ENCODE measurements at regions not wholly inside any gene's neighbourhood (a gene's known extent, or its start where the extent isn't known, plus 50 kb on each side); places are given as distances from the start of the nearest gene placed in this dataset.

GRCh38 chr7:130897515-130898419, 163.8 kb upstream of the KLF14 start:
- no peak for DNase-seq

- DNase-seq = no peak
These were observed 165.1 kb upstream of the KLF14 start for GRCh38 chr7:130899071-130899560.

- DNase-seq = no peak
These were observed 165.8 kb upstream of the KLF14 start for GRCh38 chr7:130899638-130900401.

GRCh38 chr7:130900471-130901076, 166.6 kb upstream of the KLF14 start:
- DNase-seq = no peak

- DNase-seq = no peak
These were observed 167.3 kb upstream of the KLF14 start for GRCh38 chr7:130901209-130901783.

GRCh38 chr7:130902755-130903357, 168.8 kb upstream of the KLF14 start:
- no peak for DNase-seq

GRCh38 chr7:130903358-130903974, 169.5 kb upstream of the KLF14 start:
- no peak for DNase-seq

GRCh38 chr7:130904031-130904757, 170.2 kb upstream of the KLF14 start:
- no peak for DNase-seq

- DNase-seq = no peak
These were observed 170.8 kb upstream of the KLF14 start for GRCh38 chr7:130904792-130905191.

GRCh38 chr7:130906575-130906974, 172.6 kb upstream of the KLF14 start:
- no peak for DNase-seq

- DNase-seq = no peak
These were observed 173.4 kb upstream of the KLF14 start for GRCh38 chr7:130907439-130907838.

GRCh38 chr7:130908345-130909160, 174.5 kb upstream of the KLF14 start:
- DNase-seq = no peak

GRCh38 chr7:130909161-130909836, 175.3 kb upstream of the KLF14 start:
- DNase-seq = no peak

GRCh38 chr7:130909881-130910672, 176.1 kb upstream of the KLF14 start:
- no peak for DNase-seq

GRCh38 chr7:130910949-130911944, 177.2 kb upstream of the KLF14 start:
- DNase-seq = no peak

GRCh38 chr7:130912082-130912861, 178.3 kb upstream of the KLF14 start:
- no peak for DNase-seq
